Activated CD4-positive, alpha-beta T cell treated with anti-CD3 and anti-CD28 coated beads for 4 hours (primary cell): ENCODE measurements at regions not wholly inside any gene's neighbourhood (a gene's known extent, or its start where the extent isn't known, plus 50 kb on each side); places are given as distances from the start of the nearest gene placed in this dataset.

Source experiments
- DNase-seq, 2 donors: peaks; one replicate each; pipeline ENCODE4 v3.0.0-alpha.2; 2020

GRCh38 chr19:33948651-33949335 lies 152.1 kb downstream of the KCTD15 start:
- no peak for DNase-seq

DNA sequence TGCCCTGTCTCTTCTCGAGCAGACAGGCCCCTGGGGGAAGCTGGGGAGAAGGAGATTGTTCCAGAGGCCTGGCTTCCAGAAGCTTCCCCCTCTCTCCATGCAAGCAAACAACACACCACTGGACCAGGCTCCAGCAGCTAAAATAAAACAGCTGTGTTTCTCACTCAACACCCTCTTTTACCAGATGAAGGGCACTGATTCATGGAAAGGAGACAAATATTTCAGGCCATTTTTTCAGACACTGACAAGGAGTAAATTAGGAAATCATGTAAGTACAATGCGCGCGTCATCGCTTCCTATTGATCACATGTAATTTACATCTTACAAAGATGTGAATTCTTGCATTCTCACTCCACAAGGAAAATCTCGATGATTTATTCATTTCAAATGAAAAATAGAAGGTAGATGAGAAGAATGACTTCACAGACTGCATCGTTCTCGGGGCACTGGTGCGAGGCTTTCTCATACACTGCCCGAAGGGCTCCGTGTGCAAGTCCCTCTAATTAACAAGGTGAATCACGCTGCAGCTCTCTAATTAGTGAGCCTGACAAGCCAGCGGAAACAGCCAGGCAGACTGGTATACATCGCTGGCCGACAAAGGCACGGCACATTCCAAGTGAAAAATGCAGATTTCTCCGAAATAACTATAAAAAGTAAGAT lies 153.6 kb downstream of the KCTD15 start:
- no peak for DNase-seq

GRCh38 chr19:33953023-33953422 lies 156.4 kb downstream of the KCTD15 start:
- no peak for DNase-seq

DNA sequence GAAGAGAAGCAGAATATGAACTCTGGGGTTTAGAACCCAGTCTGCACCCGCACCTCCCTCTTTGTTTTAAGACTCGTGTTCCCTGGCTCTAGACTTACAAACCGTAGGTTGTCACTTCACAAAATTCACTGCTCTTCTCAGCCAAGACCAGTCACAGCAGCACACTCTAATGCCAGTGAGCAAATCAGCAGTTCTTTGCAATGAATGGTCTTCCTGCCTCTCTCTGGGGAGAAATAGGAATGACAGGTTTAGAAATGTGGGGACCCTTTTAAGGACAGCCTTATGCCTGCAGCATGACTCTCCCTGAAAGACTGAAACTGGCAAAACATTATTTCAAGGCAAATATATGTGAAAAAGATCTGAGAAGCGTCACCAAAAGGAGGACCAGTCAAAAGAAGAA lies 156.9 kb downstream of the KCTD15 start:
- no peak for DNase-seq

GRCh38 chr19:33954686-33955085 lies 158.0 kb downstream of the KCTD15 start:
- no peak for DNase-seq

DNA sequence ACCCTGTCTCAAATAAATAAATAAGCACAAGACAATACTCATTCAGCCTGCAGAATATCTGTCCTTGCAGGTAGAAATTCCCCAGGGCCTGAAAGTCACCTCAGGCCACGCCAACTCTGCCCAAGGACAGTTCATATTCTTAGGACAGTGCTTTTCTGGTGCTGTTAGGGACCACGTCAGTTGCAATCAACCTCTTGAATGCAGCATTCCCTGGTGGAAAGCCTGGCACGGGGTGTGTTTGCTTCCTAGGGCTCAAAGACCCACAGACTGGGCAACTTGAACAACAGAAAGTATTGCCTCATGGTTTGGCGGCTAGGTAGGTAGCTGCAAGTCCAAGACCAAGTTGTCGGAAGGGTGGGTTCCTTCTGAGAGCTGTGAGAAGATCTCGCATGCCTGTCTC lies 160.3 kb downstream of the KCTD15 start:
- DNase-seq = no peak

DNA sequence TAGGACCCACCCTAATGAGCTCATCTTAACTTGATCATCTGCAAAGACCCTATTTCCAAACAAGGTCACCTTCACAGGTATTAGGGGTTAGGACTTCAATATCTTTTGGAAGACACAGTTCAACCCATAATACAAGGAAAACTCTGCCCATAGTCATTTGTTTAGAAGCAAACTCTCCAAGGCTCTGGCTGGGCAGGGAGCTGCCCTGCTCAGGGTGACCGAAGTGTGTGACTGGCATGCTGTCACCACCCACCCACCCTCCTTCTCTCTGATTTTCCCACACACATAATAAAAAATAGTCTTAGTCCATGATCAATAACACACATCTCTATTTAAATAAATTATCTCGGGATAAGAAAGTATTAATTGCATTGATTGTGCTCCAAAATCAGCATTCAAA lies 161.1 kb downstream of the KCTD15 start:
- no peak for DNase-seq

- no peak for DNase-seq
These were observed 163.9 kb downstream of the KCTD15 start for GRCh38 chr19:33960566-33960965.

DNA sequence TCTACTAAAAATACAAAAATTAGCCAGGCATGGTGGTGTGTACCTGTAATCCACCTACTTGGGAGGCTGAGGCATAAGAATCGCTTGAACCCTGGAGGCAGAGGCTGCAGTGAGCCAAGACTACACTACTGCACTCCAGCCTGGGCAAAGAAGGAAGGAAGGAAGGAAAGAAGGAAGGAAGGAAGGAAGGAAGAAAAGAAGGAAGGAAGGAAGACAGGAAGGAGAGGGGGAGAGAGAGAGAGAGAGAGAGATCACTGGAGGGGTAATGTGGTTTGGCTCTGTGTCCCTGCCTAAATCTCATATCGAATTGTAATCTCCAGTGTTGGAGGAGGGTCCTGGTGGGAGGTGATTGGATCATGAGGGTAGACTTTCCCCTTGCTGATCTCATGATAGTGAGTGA lies 165.5 kb downstream of the KCTD15 start:
- no peak for DNase-seq

- no peak for DNase-seq
These were observed 166.8 kb downstream of the KCTD15 start for GRCh38 chr19:33963514-33963913.

DNA sequence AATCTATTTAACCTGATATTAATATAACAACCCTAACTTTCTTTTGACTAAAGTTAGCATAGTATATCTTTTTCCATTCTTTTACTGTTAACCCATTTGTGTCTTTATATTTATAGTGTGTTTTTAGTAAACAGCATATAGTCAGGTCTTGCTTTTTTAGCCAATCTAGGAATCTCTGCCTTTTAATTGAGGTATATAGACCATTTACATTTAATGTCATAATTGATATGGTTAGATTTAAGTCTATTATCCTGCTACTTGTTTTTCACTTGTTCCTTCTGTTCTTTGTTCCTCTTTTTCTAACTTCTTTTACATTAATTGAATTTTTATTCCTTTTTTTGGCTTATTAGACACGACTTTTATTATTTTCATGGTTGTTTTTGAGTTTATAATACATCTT lies 174.4 kb downstream of the KCTD15 start:
- DNase-seq = no peak

GRCh38 chr19:33977756-33978685 lies 181.4 kb downstream of the KCTD15 start:
- no peak for DNase-seq

DNA sequence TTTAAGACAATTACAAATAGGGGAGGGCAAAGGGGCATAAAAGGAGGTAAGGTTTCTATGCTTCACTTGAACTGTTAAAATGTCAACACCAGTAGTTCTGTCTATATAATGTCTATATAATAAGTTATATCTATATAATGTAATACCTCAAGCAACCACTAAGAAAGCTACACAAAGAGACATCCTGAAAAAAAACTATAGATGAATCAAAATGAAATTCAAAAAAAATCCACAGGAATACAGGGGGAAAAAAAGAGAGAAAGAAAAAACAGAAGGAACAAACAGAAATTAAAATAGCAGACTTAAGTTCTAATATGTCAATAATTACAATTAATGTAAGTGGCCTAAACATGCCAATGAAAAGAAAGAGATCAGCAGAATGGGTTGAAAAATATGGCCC lies 186.0 kb downstream of the KCTD15 start:
- no peak for DNase-seq

DNA sequence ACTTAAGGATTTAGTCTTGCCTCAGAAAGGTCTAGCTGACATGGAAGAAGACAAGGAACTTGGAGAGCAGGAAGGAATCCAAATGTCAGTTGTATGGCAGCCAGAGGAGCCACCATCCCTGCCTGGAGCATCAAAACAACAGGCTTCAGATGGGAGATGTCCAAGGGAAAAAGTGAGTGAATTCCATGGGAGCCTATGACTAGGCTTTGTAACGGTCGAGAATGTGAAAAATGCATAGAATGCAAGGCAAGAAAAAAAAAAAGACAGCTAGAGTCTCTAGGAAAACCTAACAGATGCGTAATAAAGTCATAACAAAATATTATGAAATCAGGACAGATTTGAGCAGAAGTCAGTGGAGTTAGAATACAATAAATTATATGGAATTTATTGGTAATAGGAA lies 183.7 kb upstream of the LSM14A start:
- no peak for DNase-seq

DNA sequence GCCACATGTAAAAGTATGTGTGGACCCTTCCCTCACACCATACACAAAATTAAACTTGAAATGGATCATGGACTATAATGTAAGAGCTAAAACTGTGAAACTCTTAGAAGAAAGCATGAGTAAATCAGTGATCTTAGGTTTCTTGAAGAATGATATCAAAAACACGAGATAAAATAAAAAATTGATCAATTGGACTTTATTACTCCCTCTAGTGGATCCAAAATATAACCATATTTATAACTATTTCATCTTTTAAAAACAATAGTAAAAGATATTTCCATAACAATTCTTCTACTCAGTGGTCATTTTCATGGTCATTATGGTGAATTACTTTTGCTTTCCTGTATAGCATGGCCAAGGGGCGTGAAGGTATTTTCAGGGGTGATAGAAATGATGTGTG lies 174.6 kb upstream of the LSM14A start:
- DNase-seq = no peak

DNA sequence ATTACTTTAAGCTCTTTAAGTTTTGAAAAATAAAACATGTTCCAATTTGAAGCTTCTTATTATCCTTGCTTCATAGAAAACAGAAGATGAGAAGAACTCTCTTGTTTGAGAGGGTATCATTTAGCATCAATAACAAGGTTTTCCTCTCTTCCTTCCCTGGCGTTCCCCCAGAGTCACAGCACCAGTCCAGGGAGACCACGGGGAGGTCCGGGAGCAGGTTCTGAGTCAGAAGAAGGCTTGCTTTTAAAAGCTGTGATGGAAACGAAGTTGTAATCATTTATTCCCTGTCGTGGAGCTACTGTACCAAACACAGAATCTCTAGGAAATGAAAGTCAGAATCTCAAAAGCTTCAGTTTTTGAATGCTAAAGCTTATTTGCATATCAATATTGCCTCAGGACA lies 174.0 kb upstream of the LSM14A start:
- no peak for DNase-seq

GRCh38 chr19:33998739-33999345 lies 173.5 kb upstream of the LSM14A start:
- no peak for DNase-seq

DNA sequence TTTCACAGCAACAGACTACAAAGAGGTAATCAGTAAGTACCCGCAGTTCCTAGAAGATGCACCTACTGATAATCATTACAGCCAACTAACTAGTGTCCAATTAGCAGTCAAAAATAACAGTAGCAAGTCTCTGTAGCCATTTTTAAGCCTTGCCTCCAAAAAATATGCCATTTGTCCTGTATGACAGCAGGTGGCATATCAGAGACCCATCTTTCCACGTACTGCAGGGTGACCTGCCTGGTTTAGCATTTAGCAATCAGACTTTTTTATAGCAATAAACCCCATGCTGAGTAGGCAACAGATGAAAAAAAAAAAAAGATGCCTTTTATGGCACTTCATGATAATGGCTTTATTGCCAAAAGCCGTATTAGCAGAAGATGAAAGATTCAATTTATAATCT lies 155.3 kb upstream of the LSM14A start:
- DNase-seq = no peak

GRCh38 chr19:34017601-34018000 lies 154.7 kb upstream of the LSM14A start:
- DNase-seq = no peak

GRCh38 chr19:34018546-34018945 lies 153.8 kb upstream of the LSM14A start:
- no peak for DNase-seq

- no peak for DNase-seq
These were observed 148.9 kb upstream of the LSM14A start for GRCh38 chr19:34023381-34023780.

- DNase-seq = no peak
These were observed 138.4 kb upstream of the LSM14A start for GRCh38 chr19:34033880-34034279.

DNA sequence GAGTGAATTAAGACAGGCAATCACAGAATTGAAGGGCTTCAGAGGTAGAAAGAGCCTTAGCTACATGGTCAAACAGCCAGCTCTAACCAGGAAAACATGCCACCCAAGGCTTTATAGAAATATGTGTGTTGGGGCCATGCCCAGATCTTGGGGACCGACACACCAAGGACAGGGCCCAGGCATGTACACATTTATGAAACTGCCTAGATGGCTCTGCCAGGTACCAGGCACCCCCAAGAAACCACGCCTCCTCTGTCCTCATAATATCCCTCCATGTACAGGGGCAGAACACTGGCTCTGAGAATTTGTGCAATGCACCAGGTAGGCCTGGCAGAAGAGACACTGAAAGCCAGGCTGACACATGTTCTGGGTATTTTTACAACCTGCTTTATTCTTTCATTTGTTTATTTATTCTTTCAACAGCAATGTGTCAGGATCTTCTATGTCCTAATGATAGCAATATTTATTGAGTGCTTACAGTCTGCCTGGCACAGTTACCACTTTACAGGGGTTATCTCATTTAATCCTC lies 137.9 kb upstream of the LSM14A start:
- DNase-seq = no peak
